CD4-positive, CD25-positive, alpha-beta regulatory T cell (primary cell): ENCODE measurements at regions not wholly inside any gene's neighbourhood (a gene's known extent, or its start where the extent isn't known, plus 50 kb on each side); places are given as distances from the start of the nearest gene placed in this dataset.

Experiments used
- ATAC-seq, 2 donors: fragments of 150-1000 bp; cut with Tn5 transposase; one replicate each; pipeline ENCODE4 v1.10.0; 2021; ENCODE audit warnings: low read depth in 2 of 2, moderate number of reproducible peaks in 2 of 2, moderate library complexity in 1 of 2
- DNase-seq, 3 donors: peaks; one replicate each; pipeline versions ENCODE4 v3.0.0 to v3.0.0-alpha.2; 2012 to 2022; ENCODE audit warnings: mixed read lengths in 1 of 3
- H3K27ac ChIP-seq: one replicate; pipeline ENCODE4 v1.7.0; 2013; ENCODE audit warnings: mild to moderate bottlenecking, low read length; ENCODE audit not compliant: insufficient read depth, poor library complexity, severe bottlenecking
- H3K27me3 ChIP-seq: one replicate; pipeline ENCODE4 v1.7.0; 2013; ENCODE audit warnings: low read length; ENCODE audit not compliant: control insufficient read depth, insufficient read depth
- H3K36me3 ChIP-seq: one replicate; pipeline ENCODE4 v1.7.0; 2013; ENCODE audit warnings: mild to moderate bottlenecking, low read length, moderate library complexity; ENCODE audit not compliant: control insufficient read depth, insufficient read depth
- H3K4me1 ChIP-seq: 2 replicates; pipeline ENCODE4 v1.7.0; 2013; ENCODE audit warnings: mild to moderate bottlenecking, low read length; ENCODE audit not compliant: insufficient read depth, control insufficient read depth, poor library complexity, severe bottlenecking
- H3K4me3 ChIP-seq: one replicate; pipeline ENCODE4 v1.7.0; 2013; ENCODE audit warnings: low read depth, mild to moderate bottlenecking, low read length, moderate library complexity
- H3K9me3 ChIP-seq, 2 experiments: 1 replicate in 1 of 2; 2 replicates in 1 of 2; pipeline ENCODE4 v1.7.0; 2013; ENCODE audit warnings: low read length in 2 of 2, mild to moderate bottlenecking in 1 of 2, moderate library complexity in 1 of 2; ENCODE audit not compliant: control insufficient read depth in 2 of 2
- H3K27ac Mint-ChIP-seq, 3 donors: one replicate each; pipeline ENCODE4 v1.8.0; 2020 to 2022; ENCODE audit warnings: mild to moderate bottlenecking in 3 of 3, mixed read lengths in 3 of 3, moderate library complexity in 2 of 3
- H3K27me3 Mint-ChIP-seq: one replicate; pipeline ENCODE4 v1.8.0; 2022; ENCODE audit warnings: mild to moderate bottlenecking, mixed read lengths
- H3K36me3 Mint-ChIP-seq: one replicate; pipeline ENCODE4 v1.8.0; 2020; ENCODE audit warnings: mixed read lengths
- H3K4me1 Mint-ChIP-seq, 4 donors: one replicate each; pipeline ENCODE4 v1.8.0; 2020 to 2022; ENCODE audit warnings: mixed read lengths in 4 of 4, mild to moderate bottlenecking in 1 of 4
- H3K4me3 Mint-ChIP-seq, 4 donors: one replicate each; pipeline ENCODE4 v1.8.0; 2020 to 2022; ENCODE audit warnings: mild to moderate bottlenecking in 4 of 4, mixed read lengths in 4 of 4, moderate library complexity in 3 of 4
- H3K9me3 Mint-ChIP-seq, 7 donors: one replicate each; pipeline ENCODE4 v1.8.0; 2020 to 2022; ENCODE audit warnings: mixed read lengths in 7 of 7, mild to moderate bottlenecking in 3 of 7, moderate library complexity in 2 of 7

DNA sequence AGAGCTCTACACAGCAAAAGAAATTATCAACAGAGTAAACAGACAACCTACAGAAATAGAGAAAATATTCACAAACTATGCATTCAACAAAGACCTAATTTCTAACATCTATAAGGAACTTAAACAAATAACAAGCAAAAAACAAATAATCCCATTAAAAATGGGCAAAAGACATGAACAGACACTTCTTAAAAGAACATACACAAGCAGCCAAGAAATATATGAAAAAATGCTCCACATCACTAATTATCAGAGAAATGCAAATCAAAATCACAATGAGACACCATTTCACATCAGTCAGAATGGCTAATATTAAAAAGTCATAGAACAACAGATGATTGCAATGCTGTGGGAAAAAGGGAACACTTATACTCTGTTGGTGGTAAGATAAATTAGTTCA is 100.7 kb upstream of the LGR5 start:
- Histone ChIP-seq H3K27ac (no peak overlapping the region), H3K27me3 (no peaks in the 10 kb centered on the region), H3K9me3 (no peaks in the 10 kb centered on the region), H3K4me3 (no peak overlapping the region), H3K4me1 (no peaks in the 10 kb centered on the region), H3K36me3 (no peaks in the 10 kb centered on the region)
- Mint-ChIP-seq H3K27me3 (no peaks in the 10 kb centered on the region), H3K4me1 (no peaks in the 10 kb centered on the region), H3K36me3 (no peaks in the 10 kb centered on the region), H3K27ac (no peak overlapping the region), H3K9me3 (peaks cover 0 to 9% (median 5%) of the 10 kb centered on the region in 7 donors), H3K4me3 (no peak overlapping the region)
- DNase-seq (no peak), ATAC-seq (no peak)

DNA sequence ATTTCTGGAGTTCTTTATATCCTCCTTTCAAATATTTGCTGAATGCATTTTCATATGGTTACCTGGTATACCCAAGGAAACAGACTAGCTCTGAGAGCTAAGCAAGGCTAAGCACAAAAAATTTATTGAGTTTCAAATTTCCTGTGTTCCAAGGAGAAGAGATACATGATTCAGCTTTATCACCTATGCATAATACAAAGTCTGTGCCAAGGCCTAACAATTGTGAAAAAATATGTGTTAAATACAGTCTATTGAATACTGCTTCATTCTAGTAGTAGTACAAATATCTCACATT is 103.7 kb upstream of the LGR5 start:
- no peak overlapping the region for H3K27ac Mint-ChIP-seq
- DNase-seq (no peak), ATAC-seq (no peak)
- H3K27ac ChIP-seq = no peak overlapping the region
- H3K27me3 Mint-ChIP-seq = no peaks in the 10 kb centered on the region
- no peaks in the 10 kb centered on the region for H3K36me3 Mint-ChIP-seq
- no peak overlapping the region for H3K4me3 ChIP-seq
- H3K36me3 ChIP-seq = no peaks in the 10 kb centered on the region
- no peak overlapping the region for H3K4me3 Mint-ChIP-seq
- no peaks in the 10 kb centered on the region for H3K27me3 ChIP-seq
- no peaks in the 10 kb centered on the region for H3K4me1 Mint-ChIP-seq
- no peaks in the 10 kb centered on the region for H3K4me1 ChIP-seq
- H3K9me3 Mint-ChIP-seq = peaks cover 0 to 5% (median 4%) of the 10 kb centered on the region in 7 donors
- H3K9me3 ChIP-seq = no peaks in the 10 kb centered on the region

DNA sequence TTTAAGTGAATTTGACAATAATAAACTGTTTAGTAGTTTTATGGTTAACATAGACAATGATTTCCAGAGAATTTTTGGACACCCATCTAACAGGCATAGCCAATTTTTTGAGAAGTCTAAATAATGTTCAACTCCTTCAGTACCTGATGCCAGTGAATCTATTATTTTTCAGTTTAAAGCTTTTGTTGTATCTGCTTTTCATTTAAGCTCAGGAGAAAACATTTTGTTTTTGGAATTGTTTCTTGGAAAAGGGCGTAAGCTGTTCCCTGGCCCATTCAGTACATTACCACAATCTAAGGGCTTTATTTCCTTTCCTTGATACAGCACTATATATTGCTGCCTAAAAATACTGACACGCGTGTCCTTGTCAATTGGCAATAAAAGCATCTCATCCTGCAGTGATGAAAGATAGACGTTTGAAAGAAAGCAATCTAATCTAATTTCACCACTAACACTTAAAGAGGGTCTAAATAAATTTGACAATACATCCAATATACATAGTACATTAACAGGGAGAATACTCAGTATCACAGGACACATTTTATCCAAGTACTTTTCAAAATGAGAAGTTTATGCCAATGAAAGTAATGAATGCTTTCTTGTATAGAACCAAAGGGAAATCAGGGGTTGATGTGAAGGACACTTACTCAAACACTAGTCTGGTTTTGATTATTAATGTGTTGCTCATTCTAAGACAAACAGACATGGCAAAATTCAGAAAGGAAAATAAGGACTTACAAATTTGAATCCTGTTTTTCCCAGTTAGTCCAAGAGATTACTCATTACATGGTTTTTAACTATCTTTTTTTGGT is 104.2 kb upstream of the LGR5 start:
- Histone ChIP-seq H3K4me3 (no peak overlapping the region), H3K9me3 (no peaks in the 10 kb centered on the region), H3K27ac (no peak overlapping the region), H3K36me3 (no peaks in the 10 kb centered on the region), H3K27me3 (no peaks in the 10 kb centered on the region), H3K4me1 (no peaks in the 10 kb centered on the region)
- H3K9me3 Mint-ChIP-seq = peaks cover 0 to 5% (median 4%) of the 10 kb centered on the region in 7 donors
- ATAC-seq (no peak), DNase-seq (no peak)
- no peaks in the 10 kb centered on the region for H3K27me3 Mint-ChIP-seq
- no peak overlapping the region for H3K27ac Mint-ChIP-seq
- H3K4me3 Mint-ChIP-seq = no peak overlapping the region
- no peaks in the 10 kb centered on the region for H3K36me3 Mint-ChIP-seq
- no peaks in the 10 kb centered on the region for H3K4me1 Mint-ChIP-seq

DNA sequence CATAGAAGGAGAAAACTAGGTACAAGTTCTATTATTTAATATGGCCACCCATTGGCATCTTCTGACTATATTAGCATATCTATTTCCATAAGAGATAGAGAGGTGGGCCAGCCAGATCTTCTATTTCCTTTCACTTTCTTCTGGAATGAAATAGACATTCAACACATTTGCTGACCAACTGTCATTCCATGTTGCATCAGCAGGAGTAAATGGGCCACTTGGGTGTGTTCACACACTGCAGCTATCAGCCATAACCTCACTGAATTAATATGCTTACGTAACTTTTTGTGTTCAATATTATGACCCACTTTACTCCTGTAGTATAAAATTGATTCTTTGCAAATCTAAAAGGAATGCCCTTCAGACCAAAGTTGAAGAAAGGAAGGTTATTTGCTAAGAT is 106.2 kb upstream of the LGR5 start:
- H3K36me3 ChIP-seq = no peaks in the 10 kb centered on the region
- H3K27me3 ChIP-seq = no peaks in the 10 kb centered on the region
- Mint-ChIP-seq H3K27me3 (no peaks in the 10 kb centered on the region), H3K4me1 (no peaks in the 10 kb centered on the region), H3K27ac (no peak overlapping the region), H3K9me3 (peaks cover 1 to 7% (median 4%) of the 10 kb centered on the region in 7 donors), H3K4me3 (no peak overlapping the region), H3K36me3 (no peaks in the 10 kb centered on the region)
- no peak for ATAC-seq
- DNase-seq = no peak
- no peak overlapping the region for H3K4me3 ChIP-seq
- H3K4me1 ChIP-seq = no peaks in the 10 kb centered on the region
- H3K27ac ChIP-seq = no peak overlapping the region
- no peaks in the 10 kb centered on the region for H3K9me3 ChIP-seq

DNA sequence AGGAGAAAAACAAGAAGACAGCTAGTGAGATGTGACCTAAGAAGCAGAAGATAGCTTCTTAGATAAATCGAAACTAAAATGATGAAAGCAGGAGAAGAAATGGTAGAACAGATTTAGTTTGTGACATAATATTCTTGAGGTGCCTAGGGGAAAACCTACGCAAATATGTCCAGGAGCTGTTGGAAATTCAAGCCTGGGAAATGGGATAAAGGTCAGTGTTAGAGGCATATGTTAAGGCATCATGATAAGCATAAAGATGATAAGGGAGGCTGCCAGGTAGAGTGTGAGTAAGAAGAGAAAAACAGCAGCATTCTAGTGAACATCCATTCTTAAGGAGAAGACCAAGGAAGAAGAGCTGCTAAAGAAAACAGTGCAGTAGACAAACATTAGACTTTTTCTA is 109.6 kb upstream of the LGR5 start:
- Histone ChIP-seq H3K27ac (no peak overlapping the region), H3K4me3 (no peak overlapping the region), H3K36me3 (no peaks in the 10 kb centered on the region), H3K27me3 (no peaks in the 10 kb centered on the region), H3K4me1 (no peaks in the 10 kb centered on the region), H3K9me3 (no peaks in the 10 kb centered on the region)
- DNase-seq (no peak), ATAC-seq (no peak)
- Mint-ChIP-seq H3K4me1 (no peaks in the 10 kb centered on the region), H3K9me3 (peaks cover 0 to 9% (median 2%) of the 10 kb centered on the region in 7 donors), H3K27me3 (no peaks in the 10 kb centered on the region), H3K4me3 (no peak overlapping the region), H3K36me3 (no peaks in the 10 kb centered on the region), H3K27ac (no peak overlapping the region)

DNA sequence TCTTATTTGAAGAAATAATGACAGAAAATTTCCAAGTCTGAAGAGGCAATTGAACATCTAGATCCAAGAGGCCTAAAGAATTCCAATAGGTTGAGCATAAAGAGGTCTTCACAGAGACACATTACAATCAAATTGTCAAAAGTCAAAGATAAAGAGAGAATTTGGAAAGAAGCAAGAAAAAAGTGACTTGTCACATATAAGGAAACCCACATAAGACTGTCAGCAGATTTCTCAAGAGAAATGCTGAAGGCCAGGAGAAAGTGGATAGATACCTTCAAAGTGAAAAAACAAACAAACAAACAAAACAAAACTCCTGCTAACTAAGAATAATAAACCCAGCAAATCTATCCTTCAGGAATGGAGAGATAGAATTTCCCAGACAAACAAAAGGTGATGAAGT is 118.1 kb upstream of the LGR5 start:
- no peak overlapping the region for H3K4me3 ChIP-seq
- no peaks in the 10 kb centered on the region for H3K36me3 ChIP-seq
- no peaks in the 10 kb centered on the region for H3K27me3 ChIP-seq
- H3K4me1 ChIP-seq = no peaks in the 10 kb centered on the region
- no peak overlapping the region for H3K27ac ChIP-seq
- no peak for DNase-seq
- Mint-ChIP-seq H3K4me3 (no peak overlapping the region), H3K4me1 (no peaks in the 10 kb centered on the region), H3K36me3 (no peaks in the 10 kb centered on the region), H3K27me3 (no peaks in the 10 kb centered on the region), H3K9me3 (peaks cover 4 to 30% (median 7%) of the 10 kb centered on the region in 7 donors), H3K27ac (no peak overlapping the region)
- no peak for ATAC-seq
- peaks cover 7 to 12% of the 10 kb centered on the region in 2 experiments for H3K9me3 ChIP-seq

DNA sequence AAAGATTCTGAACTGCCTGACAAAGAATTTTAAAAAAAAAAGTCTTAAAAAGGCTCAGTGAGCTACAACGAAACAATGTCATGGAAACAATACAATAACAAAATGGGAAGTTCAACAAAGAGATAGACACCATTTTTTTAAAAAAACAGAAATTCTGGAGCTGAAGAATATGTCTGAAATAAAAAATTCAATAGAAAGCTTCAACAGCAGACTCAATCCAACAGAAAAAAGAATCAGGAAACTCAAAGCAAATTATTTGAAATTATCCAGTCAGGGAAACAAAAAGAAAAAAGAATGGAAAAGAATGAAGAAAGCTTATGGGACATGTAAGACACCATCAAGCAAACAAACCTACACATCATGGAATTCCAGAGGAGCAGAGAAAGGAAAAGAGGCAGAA is 118.5 kb upstream of the LGR5 start:
- no peak for ATAC-seq

DNA sequence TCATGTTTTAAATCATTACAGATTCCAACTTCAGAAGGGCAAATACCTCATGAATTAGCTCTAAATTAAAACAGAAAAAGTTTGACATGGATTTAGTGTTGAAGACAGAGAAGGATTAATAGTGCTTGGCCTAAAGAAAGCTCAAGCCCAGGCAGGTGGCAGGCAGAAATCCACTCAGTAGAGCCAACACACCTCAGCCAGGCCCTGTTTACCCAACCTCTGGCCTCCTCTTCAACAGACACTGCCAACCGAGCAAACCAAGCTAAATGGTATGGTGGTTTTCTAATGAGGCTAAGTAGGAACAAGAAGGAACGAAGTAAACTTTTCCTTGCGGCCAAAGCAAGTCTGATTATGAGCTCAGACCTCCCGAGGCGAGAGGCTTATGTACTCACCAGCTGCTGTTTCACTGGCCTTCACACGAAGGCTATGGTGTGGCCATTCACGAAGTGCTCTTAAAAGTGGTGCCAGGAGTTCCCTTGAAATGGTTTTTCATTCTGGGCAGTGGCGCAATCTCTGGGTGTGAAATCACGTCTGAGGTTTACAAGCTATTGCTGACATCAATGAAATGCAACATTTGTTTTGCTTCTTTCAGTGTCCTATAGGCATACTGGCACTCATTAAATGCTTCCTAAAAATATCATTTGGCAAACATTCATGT is 124.1 kb upstream of the LGR5 start:
- Mint-ChIP-seq H3K36me3 (no peaks in the 10 kb centered on the region), H3K27ac (no peak overlapping the region), H3K27me3 (no peaks in the 10 kb centered on the region), H3K4me3 (no peak overlapping the region), H3K4me1 (no peaks in the 10 kb centered on the region), H3K9me3 (peaks cover 0 to 14% (median 3%) of the 10 kb centered on the region in 7 donors)
- no peak for ATAC-seq
- Histone ChIP-seq H3K4me3 (no peak overlapping the region), H3K36me3 (no peaks in the 10 kb centered on the region), H3K9me3 (peaks cover 0 to 1% of the 10 kb centered on the region in 2 experiments), H3K27me3 (no peaks in the 10 kb centered on the region), H3K27ac (no peak overlapping the region), H3K4me1 (no peaks in the 10 kb centered on the region)
- DNase-seq = no peak

More for the DNA sequence above, 118.5 kb upstream of the LGR5 start:
- H3K27ac Mint-ChIP-seq = no peak overlapping the region
- H3K36me3 Mint-ChIP-seq = no peaks in the 10 kb centered on the region
- no peaks in the 10 kb centered on the region for H3K4me1 ChIP-seq
- no peak overlapping the region for H3K4me3 ChIP-seq
- DNase-seq = no peak
- peaks cover 4 to 30% (median 9%) of the 10 kb centered on the region in 7 donors for H3K9me3 Mint-ChIP-seq
- H3K27me3 ChIP-seq = no peaks in the 10 kb centered on the region
- H3K4me1 Mint-ChIP-seq = no peaks in the 10 kb centered on the region
- H3K9me3 ChIP-seq = peaks cover 7 to 12% of the 10 kb centered on the region in 2 experiments
- no peak overlapping the region for H3K27ac ChIP-seq
- no peak overlapping the region for H3K4me3 Mint-ChIP-seq
- H3K27me3 Mint-ChIP-seq = no peaks in the 10 kb centered on the region
- no peaks in the 10 kb centered on the region for H3K36me3 ChIP-seq
